ENCODE measurements at regions not wholly inside any gene's neighbourhood (a gene's known extent, or its start where the extent isn't known, plus 50 kb on each side); places are given as distances from the start of the nearest gene placed in this dataset.

DNA sequence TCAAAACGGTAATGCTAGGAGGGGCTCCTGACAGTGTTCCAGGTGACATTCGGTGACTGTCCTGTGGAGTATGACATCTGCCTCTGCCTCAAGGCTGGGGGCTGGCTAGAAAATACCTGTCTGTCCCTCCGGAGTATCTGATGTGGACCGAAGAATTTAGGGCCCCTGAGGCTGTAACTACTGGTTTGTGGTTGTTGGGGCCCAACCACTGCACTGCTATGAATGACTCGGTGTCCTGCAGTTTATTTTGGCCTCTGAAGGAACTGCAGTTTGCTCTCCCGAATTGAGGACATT, 198.9 kb upstream of the CAND1 start:
- TF ChIP-seq, protein P1, sequence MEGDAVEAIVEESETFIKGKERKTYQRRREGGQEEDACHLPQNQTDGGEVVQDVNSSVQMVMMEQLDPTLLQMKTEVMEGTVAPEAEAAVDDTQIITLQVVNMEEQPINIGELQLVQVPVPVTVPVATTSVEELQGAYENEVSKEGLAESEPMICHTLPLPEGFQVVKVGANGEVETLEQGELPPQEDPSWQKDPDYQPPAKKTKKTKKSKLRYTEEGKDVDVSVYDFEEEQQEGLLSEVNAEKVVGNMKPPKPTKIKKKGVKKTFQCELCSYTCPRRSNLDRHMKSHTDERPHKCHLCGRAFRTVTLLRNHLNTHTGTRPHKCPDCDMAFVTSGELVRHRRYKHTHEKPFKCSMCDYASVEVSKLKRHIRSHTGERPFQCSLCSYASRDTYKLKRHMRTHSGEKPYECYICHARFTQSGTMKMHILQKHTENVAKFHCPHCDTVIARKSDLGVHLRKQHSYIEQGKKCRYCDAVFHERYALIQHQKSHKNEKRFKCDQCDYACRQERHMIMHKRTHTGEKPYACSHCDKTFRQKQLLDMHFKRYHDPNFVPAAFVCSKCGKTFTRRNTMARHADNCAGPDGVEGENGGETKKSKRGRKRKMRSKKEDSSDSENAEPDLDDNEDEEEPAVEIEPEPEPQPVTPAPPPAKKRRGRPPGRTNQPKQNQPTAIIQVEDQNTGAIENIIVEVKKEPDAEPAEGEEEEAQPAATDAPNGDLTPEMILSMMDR (conservative IDR thresholded peaks at IDR 0.05; ENCODE audit: low read depth in 2 of 2) = no peak
- TF ChIP-seq ZNF331 (CRISPR knock-in tag; IDR thresholded peaks at IDR 0.05; ENCODE audit: low read depth) (no peak), EZH2 (IDR thresholded peaks at IDR 0.05; ENCODE audit: low read depth, unreplicated experiment) (no peak), CREB1 (CRISPR knock-in tag; IDR thresholded peaks at IDR 0.05; ENCODE audit: low read depth) (no peak), POLR2AphosphoS5 (IDR thresholded peaks at IDR 0.05; ENCODE audit: low read depth) (no peak), EZH2phosphoT487 (IDR thresholded peaks at IDR 0.05; ENCODE audit: unreplicated experiment) (no peak), NANOG (IDR thresholded peaks at IDR 0.05; ENCODE audit: borderline replicate concordance) (no peak)
- TF ChIP-seq, protein P2, sequence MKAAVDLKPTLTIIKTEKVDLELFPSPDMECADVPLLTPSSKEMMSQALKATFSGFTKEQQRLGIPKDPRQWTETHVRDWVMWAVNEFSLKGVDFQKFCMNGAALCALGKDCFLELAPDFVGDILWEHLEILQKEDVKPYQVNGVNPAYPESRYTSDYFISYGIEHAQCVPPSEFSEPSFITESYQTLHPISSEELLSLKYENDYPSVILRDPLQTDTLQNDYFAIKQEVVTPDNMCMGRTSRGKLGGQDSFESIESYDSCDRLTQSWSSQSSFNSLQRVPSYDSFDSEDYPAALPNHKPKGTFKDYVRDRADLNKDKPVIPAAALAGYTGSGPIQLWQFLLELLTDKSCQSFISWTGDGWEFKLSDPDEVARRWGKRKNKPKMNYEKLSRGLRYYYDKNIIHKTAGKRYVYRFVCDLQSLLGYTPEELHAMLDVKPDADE (IDR thresholded peaks at IDR 0.05) = no peak
